Epithelial cell of esophagus (primary cell): ENCODE measurements at regions not wholly inside any gene's neighbourhood (a gene's known extent, or its start where the extent isn't known, plus 50 kb on each side); places are given as distances from the start of the nearest gene placed in this dataset.

Experiments used
- DNase-seq: peaks from one replicate; pipeline ENCODE4 v3.0.0; 2010; ENCODE audit warnings: low read depth
- H3K4me3 ChIP-seq: 2 replicates; pipeline ENCODE4 v1.5.1; 2011; ENCODE audit warnings: mild to moderate bottlenecking, low read length, control low read depth
- CTCF ChIP-seq: IDR thresholded peaks from 2 replicates; pipeline ENCODE4 v1.5.1; 2011; ENCODE audit warnings: low read depth, mild to moderate bottlenecking, low read length, control low read depth, inconsistent platforms; ENCODE audit not compliant: insufficient read depth; ENCODE audit errors: missing control alignments

DNA sequence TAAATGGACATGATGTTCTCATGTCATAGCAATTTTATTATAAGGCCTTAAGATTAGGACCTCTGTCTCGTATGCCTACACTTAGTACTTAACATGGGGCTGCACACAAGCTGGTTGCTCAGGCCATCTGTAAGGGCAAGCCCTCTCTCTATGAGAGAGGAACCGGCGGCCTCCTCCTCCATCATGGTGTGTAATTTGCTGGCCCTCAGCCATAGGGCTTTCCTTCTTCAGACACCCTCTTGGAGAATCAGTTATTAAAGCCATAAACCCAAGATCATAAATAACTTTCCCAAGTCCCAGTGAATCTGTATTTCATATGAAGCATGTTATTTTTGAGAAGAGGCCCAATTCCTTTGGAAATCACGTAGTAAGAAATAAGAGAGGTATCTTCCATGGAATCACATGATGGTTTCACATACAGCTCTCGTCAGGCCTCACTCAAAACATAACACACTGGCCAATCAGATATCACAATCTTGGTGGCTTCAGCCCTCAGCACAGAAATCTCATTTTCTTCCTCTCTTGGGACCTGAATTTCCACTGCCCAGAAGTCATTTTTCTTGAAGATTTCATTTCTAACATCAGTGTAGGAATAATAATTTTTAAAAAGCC lies 92.6 kb downstream of the RDH14 start:
- DNase-seq: no peak
- no peak for TF ChIP-seq CTCF
- no peak overlapping the region for H3K4me3 ChIP-seq

DNA sequence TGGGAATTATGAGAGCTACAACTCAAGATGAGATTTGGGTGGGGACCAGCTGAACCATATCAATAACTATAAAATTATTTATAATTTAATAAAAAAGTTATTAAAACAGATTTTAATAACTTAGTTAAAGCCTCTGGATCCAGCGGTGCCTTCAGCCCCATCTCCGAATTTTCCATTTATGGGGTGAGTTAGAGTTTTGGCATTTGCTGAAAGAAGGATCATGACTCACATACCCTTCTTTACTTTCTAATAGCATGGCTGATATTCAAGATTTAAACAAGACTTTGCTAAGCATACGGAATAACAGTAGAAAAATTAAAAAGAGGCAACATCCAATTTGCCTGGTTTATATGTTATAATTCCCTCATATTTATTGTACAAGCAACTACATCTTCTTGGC lies 94.5 kb downstream of the RDH14 start:
- no peak overlapping the region for H3K4me3 ChIP-seq
- no peak for DNase-seq
- no peak for TF ChIP-seq CTCF

DNA sequence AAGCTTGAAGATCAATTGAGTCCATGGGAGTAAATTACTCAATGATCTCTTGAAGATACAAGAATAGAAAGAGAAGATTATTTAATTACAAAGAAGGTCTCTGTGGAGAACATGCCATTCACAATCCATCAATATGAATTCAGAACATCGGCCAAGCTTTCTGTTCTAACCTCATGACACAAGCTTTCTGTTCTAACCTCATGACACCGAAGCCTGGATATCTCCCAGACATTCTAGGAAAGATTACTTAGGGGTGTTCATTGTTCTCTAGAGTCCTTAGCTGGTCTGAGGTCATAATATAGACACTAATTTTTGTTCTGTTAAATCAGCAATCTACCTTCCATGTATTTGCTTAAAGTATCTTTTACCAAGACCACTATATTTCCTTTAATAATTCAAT lies 95.5 kb downstream of the RDH14 start:
- H3K4me3 ChIP-seq: no peak overlapping the region
- TF ChIP-seq CTCF: no peak
- no peak for DNase-seq

- no peak for TF ChIP-seq CTCF
- no peak overlapping the region for H3K4me3 ChIP-seq
- DNase-seq: no peak
Observed at GRCh38 chr2:18456026-18456425, 104.4 kb downstream of the RDH14 start.

- peak; percentile 58 for DNase-seq
- TF ChIP-seq CTCF: peak; percentile 18
- H3K4me3 ChIP-seq: no peak overlapping the region
Observed at GRCh38 chr2:18455236-18455862, 105.1 kb downstream of the RDH14 start.

GRCh38 chr2:18454692-18455235 lies 105.7 kb downstream of the RDH14 start:
- TF ChIP-seq CTCF: no peak
- no peak for DNase-seq
- H3K4me3 ChIP-seq: no peak overlapping the region

GRCh38 chr2:18446715-18447114 lies 113.7 kb downstream of the RDH14 start:
- no peak for TF ChIP-seq CTCF
- no peak overlapping the region for H3K4me3 ChIP-seq
- DNase-seq: no peak
